Left lung (tissue), 4 donors: ENCODE measurements at regions not wholly inside any gene's neighbourhood (a gene's known extent, or its start where the extent isn't known, plus 50 kb on each side); places are given as distances from the start of the nearest gene placed in this dataset.

Experiments used
- ATAC-seq: fragments of 200-7000 bp; cut with Tn5 transposase; one replicate; pipeline ENCODE4 v1.9.1; 2020; ENCODE audit warnings: moderate library complexity
- DNase-seq, 4 donors: peaks; one replicate each; pipeline ENCODE4 v3.0.0-alpha.2; 2013 to 2020
- H3K27ac ChIP-seq, 2 donors: fragments of 200-600 bp; sonication (generic) in 1 of 2; one replicate each; pipeline versions ENCODE4 v1.5.0 to v1.8.0; 2020 to 2021
- H3K27me3 ChIP-seq, 2 donors: fragments of 200-600 bp; sonication (generic) in 1 of 2; one replicate each; pipeline versions ENCODE4 v1.5.0 to v1.8.0; 2020 to 2021
- H3K36me3 ChIP-seq, 2 donors: fragments of 200-600 bp; sonication (generic) in 1 of 2; one replicate each; pipeline versions ENCODE4 v1.5.0 to v1.8.0; 2020 to 2021
- H3K4me1 ChIP-seq, 2 donors: fragments of 200-600 bp; one replicate each; pipeline ENCODE4 v1.8.0; 2021
- H3K4me3 ChIP-seq, 2 donors: fragments of 200-600 bp; sonication (generic) in 1 of 2; one replicate each; pipeline versions ENCODE4 v1.5.0 to v1.8.0; 2020 to 2021; ENCODE audit warnings: mild to moderate bottlenecking in 1 of 2
- H3K9me3 ChIP-seq, 2 donors: fragments of 200-600 bp; sonication (generic) in 1 of 2; one replicate each; pipeline versions ENCODE4 v1.5.0 to v1.8.0; 2020 to 2021
- intact Hi-C, 2 donors: fragments of 100-400 bp; cut with DNase I; formaldehyde crosslinking; loops; one replicate each; pipeline versions ENCODE4 v1.11.2 to v1.14.2; 2022
- TF ChIP-seq, protein P1 (sequence below), 2 donors: fragments of 200-600 bp; sonication (generic) in 1 of 2; IDR thresholded peaks; one replicate each; pipeline versions ENCODE4 v1.5.0 to v1.8.0; 2021; ENCODE audit warnings: antibody characterized with exemption in 2 of 2
- donor health status: DM: no; HTN: yes; CAD: no.
- donor health status: DM: no; HTN: no; CAD: no.

GRCh38 chr2:239768907-239769553, 256.1 kb downstream of the NDUFA10 start:
- Histone ChIP-seq H3K4me3 (no peak overlapping the region), H3K27ac (no peak overlapping the region), H3K4me1 (no peaks in the 10 kb centered on the region), H3K36me3 (no peaks in the 10 kb centered on the region), H3K9me3 (peaks cover 0 to 13% of the 10 kb centered on the region in 2 donors), H3K27me3 (peaks cover 0 to 2% of the 10 kb centered on the region in 2 donors)
- intact Hi-C loops, result no loop called here
- no peak for ATAC-seq
- no peak for DNase-seq
- TF ChIP-seq, protein P1, sequence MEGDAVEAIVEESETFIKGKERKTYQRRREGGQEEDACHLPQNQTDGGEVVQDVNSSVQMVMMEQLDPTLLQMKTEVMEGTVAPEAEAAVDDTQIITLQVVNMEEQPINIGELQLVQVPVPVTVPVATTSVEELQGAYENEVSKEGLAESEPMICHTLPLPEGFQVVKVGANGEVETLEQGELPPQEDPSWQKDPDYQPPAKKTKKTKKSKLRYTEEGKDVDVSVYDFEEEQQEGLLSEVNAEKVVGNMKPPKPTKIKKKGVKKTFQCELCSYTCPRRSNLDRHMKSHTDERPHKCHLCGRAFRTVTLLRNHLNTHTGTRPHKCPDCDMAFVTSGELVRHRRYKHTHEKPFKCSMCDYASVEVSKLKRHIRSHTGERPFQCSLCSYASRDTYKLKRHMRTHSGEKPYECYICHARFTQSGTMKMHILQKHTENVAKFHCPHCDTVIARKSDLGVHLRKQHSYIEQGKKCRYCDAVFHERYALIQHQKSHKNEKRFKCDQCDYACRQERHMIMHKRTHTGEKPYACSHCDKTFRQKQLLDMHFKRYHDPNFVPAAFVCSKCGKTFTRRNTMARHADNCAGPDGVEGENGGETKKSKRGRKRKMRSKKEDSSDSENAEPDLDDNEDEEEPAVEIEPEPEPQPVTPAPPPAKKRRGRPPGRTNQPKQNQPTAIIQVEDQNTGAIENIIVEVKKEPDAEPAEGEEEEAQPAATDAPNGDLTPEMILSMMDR (IDR thresholded peaks at IDR 0.05), result no peak

GRCh38 chr2:239768031-239768790, 256.9 kb downstream of the NDUFA10 start:
- no peaks in the 10 kb centered on the region for H3K36me3 ChIP-seq
- H3K27ac ChIP-seq, result no peak overlapping the region
- intact Hi-C loops, result no loop called here
- H3K4me3 ChIP-seq, result no peak overlapping the region
- TF ChIP-seq, protein P1 (IDR thresholded peaks at IDR 0.05), result no peak
- H3K27me3 ChIP-seq, result no peaks in the 10 kb centered on the region
- H3K9me3 ChIP-seq, result peaks cover 0 to 13% of the 10 kb centered on the region in 2 donors
- H3K4me1 ChIP-seq, result no peaks in the 10 kb centered on the region
- peak in 1 of 4 donors; percentile 16 for DNase-seq
- no peak for ATAC-seq

GRCh38 chr2:239767021-239767905, 257.9 kb downstream of the NDUFA10 start:
- DNase-seq, result peak in 1 of 4 donors; percentile 13
- Histone ChIP-seq H3K36me3 (no peaks in the 10 kb centered on the region), H3K4me1 (no peaks in the 10 kb centered on the region)

DNA sequence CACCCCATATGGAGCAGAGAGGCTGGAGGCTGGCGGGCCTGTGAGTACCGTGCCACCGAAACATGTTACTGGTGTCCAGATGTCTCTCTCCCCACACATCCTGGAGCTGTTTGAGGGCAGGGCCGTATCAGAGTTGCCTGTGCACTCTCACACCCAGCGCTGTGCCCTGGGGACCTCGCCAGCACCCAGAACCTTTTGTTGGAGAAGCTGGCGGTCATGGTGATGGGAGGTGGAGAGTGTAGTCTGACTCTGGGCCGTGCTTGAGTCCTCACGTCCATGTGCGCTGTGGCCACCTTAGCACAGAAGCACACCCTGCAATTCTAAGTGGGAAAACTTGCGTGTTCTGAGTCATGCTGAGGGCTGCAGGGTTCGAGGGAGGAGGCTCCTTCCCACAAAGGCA, 259.2 kb downstream of the NDUFA10 start:
- no peak overlapping the region for H3K4me3 ChIP-seq
- TF ChIP-seq, protein P1 (IDR thresholded peaks at IDR 0.05), result no peak
- ATAC-seq (no peak), DNase-seq (no peak)
- intact Hi-C loops, result no loop called here
- H3K9me3 ChIP-seq, result no peaks in the 10 kb centered on the region
- no peaks in the 10 kb centered on the region for H3K27me3 ChIP-seq
- H3K27ac ChIP-seq, result no peak overlapping the region
- no peaks in the 10 kb centered on the region for H3K4me1 ChIP-seq
- H3K36me3 ChIP-seq, result no peaks in the 10 kb centered on the region

More at GRCh38 chr2:239767021-239767905, 257.9 kb downstream of the NDUFA10 start:
- TF ChIP-seq, protein P1 (IDR thresholded peaks at IDR 0.05), result no peak
- ATAC-seq, result no peak
- intact Hi-C loops, result no loop called here
- Histone ChIP-seq H3K27me3 (no peaks in the 10 kb centered on the region), H3K4me3 (no peak overlapping the region), H3K27ac (no peak overlapping the region), H3K9me3 (peaks cover 0 to 13% of the 10 kb centered on the region in 2 donors)
